Hepatocyte (in vitro differentiated cells): ENCODE measurements at regions not wholly inside any gene's neighbourhood (a gene's known extent, or its start where the extent isn't known, plus 50 kb on each side); places are given as distances from the start of the nearest gene placed in this dataset.

Experiments
- DNase-seq: peaks from one replicate; pipeline ENCODE4 v3.0.0-alpha.2; 2016; ENCODE audit warnings: low spot score
- H2AFZ ChIP-seq: fragments of 200-600 bp; sonication (generic); 2 replicates; pipeline ENCODE4 v1.6.0; 2016; ENCODE audit warnings: antibody characterized with exemption, mild to moderate bottlenecking
- H3K27ac ChIP-seq: fragments of 200-600 bp; sonication (generic); 2 replicates; pipeline ENCODE4 v1.5.1; 2016; ENCODE audit warnings: mild to moderate bottlenecking
- H3K27me3 ChIP-seq: fragments of 200-600 bp; sonication (generic); 2 replicates; pipeline ENCODE4 v1.6.1; 2016
- H3K36me3 ChIP-seq: fragments of 200-600 bp; sonication (generic); replicated peaks from 2 replicates; pipeline ENCODE4 v1.5.1; 2016; ENCODE audit warnings: low read depth; ENCODE audit not compliant: insufficient read depth
- H3K4me1 ChIP-seq: fragments of 200-600 bp; sonication (generic); 2 replicates; pipeline ENCODE4 v1.5.1; 2016; ENCODE audit warnings: mild to moderate bottlenecking, moderate library complexity; ENCODE audit not compliant: insufficient read depth
- H3K4me2 ChIP-seq: fragments of 200-600 bp; sonication (generic); 2 replicates; pipeline ENCODE4 v1.6.0; 2016
- H3K4me3 ChIP-seq: fragments of 200-600 bp; sonication (generic); 2 replicates; pipeline ENCODE4 v1.5.1; 2016; ENCODE audit warnings: mild to moderate bottlenecking
- H3K79me2 ChIP-seq: fragments of 200-600 bp; sonication (generic); 2 replicates; pipeline ENCODE4 v1.6.0; 2017; ENCODE audit warnings: mild to moderate bottlenecking
- H3K9me2 ChIP-seq: fragments of 200-600 bp; sonication (generic); replicated peaks from 2 replicates; pipeline ENCODE4 v1.6.0; 2017; ENCODE audit warnings: mild to moderate bottlenecking; ENCODE audit not compliant: insufficient read depth
- H3K9me3 ChIP-seq: fragments of 200-600 bp; sonication (generic); 2 replicates; pipeline ENCODE4 v1.5.1; 2016; ENCODE audit warnings: low read depth, mild to moderate bottlenecking
- H4K20me1 ChIP-seq: fragments of 200-600 bp; sonication (generic); 2 replicates; pipeline ENCODE4 v1.6.0; 2016; ENCODE audit warnings: mild to moderate bottlenecking; ENCODE audit not compliant: insufficient read depth, poor library complexity, severe bottlenecking
- CTCF ChIP-seq: fragments of 200-600 bp; sonication (generic); IDR thresholded peaks from 2 replicates; pipeline ENCODE4 v1.5.1; 2016; ENCODE audit warnings: antibody characterized with exemption, mild to moderate bottlenecking; ENCODE audit not compliant: poor library complexity
- EZH2 ChIP-seq: fragments of 200-600 bp; sonication (generic); IDR thresholded peaks from 2 replicates; pipeline ENCODE4 v1.6.1; 2016; ENCODE audit warnings: antibody characterized with exemption, mild to moderate bottlenecking, borderline replicate concordance
- EZH2phosphoT487 ChIP-seq: fragments of 200-600 bp; sonication (generic); IDR thresholded peaks from one replicate; pipeline ENCODE4 v1.6.1; 2018; ENCODE audit warnings: antibody characterized with exemption, mild to moderate bottlenecking, low read depth, moderate library complexity; ENCODE audit not compliant: unreplicated experiment, severe bottlenecking
- WGBS: methylation state at CpG from one replicate; pipeline ENCODE4 v1.1.6; 2016; ENCODE audit warnings: low lambda C conversion rate; ENCODE audit errors: missing lambda C conversion rate; 5-methylcytosine and 5-hydroxymethylcytosine counted together

- H3K27me3 ChIP-seq: no peaks in the 10 kb centered on the region
- no peaks in the 10 kb centered on the region for H3K9me3 ChIP-seq
- no peak overlapping the region for H3K27ac ChIP-seq
- no peak overlapping the region for H3K4me2 ChIP-seq
- no peak overlapping the region for H2AFZ ChIP-seq
- H3K4me1 ChIP-seq: no peaks in the 10 kb centered on the region
- TF ChIP-seq CTCF (no peak), EZH2 (no peak), EZH2phosphoT487 (no peak)
- H3K79me2 ChIP-seq: no peaks in the 10 kb centered on the region
- H4K20me1 ChIP-seq: no peaks in the 10 kb centered on the region
- no peaks in the 10 kb centered on the region for H3K36me3 ChIP-seq
- 84% methylated on average over 8 of the region's 8 CpGs for WGBS
- no peak for DNase-seq
- H3K9me2 ChIP-seq: no peaks in the 10 kb centered on the region
- H3K4me3 ChIP-seq: no peak overlapping the region
These were observed 689.9 kb downstream of the MATN1 start for GRCh38 chr1:30033256-30034104.

DNA sequence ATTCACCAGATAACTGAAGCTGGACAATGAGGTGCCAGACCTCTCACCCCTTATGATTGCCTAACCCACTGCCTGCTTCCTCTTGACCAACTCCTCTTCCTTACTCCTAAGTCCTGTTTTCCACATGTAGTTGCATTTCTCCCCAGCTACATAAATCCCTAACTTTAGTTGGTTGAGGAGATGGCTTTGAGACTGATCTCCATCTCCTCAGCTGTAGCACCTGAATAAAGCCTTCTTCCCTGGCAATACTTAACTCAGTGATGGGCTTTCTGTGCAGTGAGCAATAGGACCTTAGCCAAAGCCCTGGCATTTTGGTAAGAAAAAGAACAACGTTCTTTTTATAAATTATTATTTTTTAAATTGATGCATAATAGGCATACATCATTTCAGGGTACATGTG, 691.1 kb downstream of the MATN1 start:
- WGBS: 93% methylated on average over 1 of the region's 1 CpG
- no peak for DNase-seq
- Histone ChIP-seq H3K9me2 (no peaks in the 10 kb centered on the region), H3K4me3 (no peak overlapping the region), H2AFZ (no peak overlapping the region), H3K4me1 (no peaks in the 10 kb centered on the region), H4K20me1 (no peaks in the 10 kb centered on the region), H3K79me2 (no peaks in the 10 kb centered on the region), H3K27ac (no peak overlapping the region), H3K36me3 (no peaks in the 10 kb centered on the region), H3K9me3 (no peaks in the 10 kb centered on the region), H3K4me2 (no peak overlapping the region), H3K27me3 (no peaks in the 10 kb centered on the region)
- TF ChIP-seq EZH2: no peak
- TF ChIP-seq CTCF: no peak
- no peak for TF ChIP-seq EZH2phosphoT487

- H3K27ac ChIP-seq: no peak overlapping the region
- H2AFZ ChIP-seq: no peak overlapping the region
- no peaks in the 10 kb centered on the region for H3K79me2 ChIP-seq
- H3K36me3 ChIP-seq: no peaks in the 10 kb centered on the region
- no peak overlapping the region for H3K4me3 ChIP-seq
- no peak for DNase-seq
- WGBS: 61% methylated on average over 1 of the region's 1 CpG
- no peaks in the 10 kb centered on the region for H4K20me1 ChIP-seq
- TF ChIP-seq EZH2phosphoT487 (no peak), EZH2 (no peak), CTCF (no peak)
- no peaks in the 10 kb centered on the region for H3K27me3 ChIP-seq
- H3K4me1 ChIP-seq: no peaks in the 10 kb centered on the region
- H3K9me3 ChIP-seq: no peaks in the 10 kb centered on the region
- H3K9me2 ChIP-seq: no peaks in the 10 kb centered on the region
- no peak overlapping the region for H3K4me2 ChIP-seq
These were observed 693.7 kb downstream of the MATN1 start for GRCh38 chr1:30029677-30030076.
